B cell (primary cell): ENCODE measurements at regions not wholly inside any gene's neighbourhood (a gene's known extent, or its start where the extent isn't known, plus 50 kb on each side); places are given as distances from the start of the nearest gene placed in this dataset.

ENCODE experiments used
- ATAC-seq: fragments of 200-7000 bp; cut with Tn5 transposase; one replicate; pipeline ENCODE4 v1.10.0; 2021; ENCODE audit warnings: low read depth, mild to moderate bottlenecking, moderate number of reproducible peaks, moderate library complexity
- CTCF ChIA-PET: fragments of 350-600 bp; sonication (Branson Sonifier 250); formaldehyde crosslinking; loops from one replicate; lab custom pipeline; 2021; ENCODE audit warnings: antibody characterized with exemption, inconsistent platforms; lab: Charles Lee
- POLR2A ChIA-PET: fragments of 350-600 bp; sonication (Branson Sonifier 250); formaldehyde crosslinking; loops from one replicate; lab custom pipeline; 2021; ENCODE audit warnings: antibody characterized with exemption; lab: Charles Lee
- DNase-seq: peaks from one replicate; pipeline ENCODE4 v3.0.0; 2013
- H2AFZ ChIP-seq: 2 replicates; pipeline ENCODE4 v1.6.1; 2012; ENCODE audit warnings: mild to moderate bottlenecking, low read depth, low read length; ENCODE audit not compliant: insufficient read depth, poor library complexity, severe bottlenecking
- H3K27ac ChIP-seq, 2 donors: 1 replicate in 1 of 2; 2 replicates in 1 of 2; pipeline ENCODE4 v1.5.1; 2012 to 2013; ENCODE audit warnings: low read length in 2 of 2, mild to moderate bottlenecking in 2 of 2, moderate library complexity in 1 of 2
- H3K27me3 ChIP-seq, 4 experiments: fragments of 200-600 bp in 1 of 4; sonication (generic) in 1 of 4; replicated peaks in 1 of 4; 1 replicate in 2 of 4; 2 replicates in 2 of 4; pipeline versions ENCODE4 v1.6.1 to v1.7.0; 2013 to 2016; ENCODE audit warnings: low read length in 3 of 4, mild to moderate bottlenecking in 2 of 4, mixed read lengths in 1 of 4, moderate library complexity in 1 of 4; ENCODE audit not compliant: insufficient read depth in 4 of 4, control insufficient read depth in 3 of 4; ENCODE audit errors: control extremely low read depth in 1 of 4
- H3K36me3 ChIP-seq, 2 experiments: replicated peaks in 1 of 2; 1 replicate in 1 of 2; 2 replicates in 1 of 2; pipeline versions ENCODE4 v1.6.1 to v1.7.1; 2013; ENCODE audit warnings: low read length in 1 of 2; ENCODE audit not compliant: insufficient read depth in 2 of 2, control insufficient read depth in 1 of 2; ENCODE audit errors: control extremely low read depth in 1 of 2, extremely low read depth in 1 of 2
- H3K4me1 ChIP-seq, 2 donors: fragments of 200-600 bp in 1 of 2; sonication (generic) in 1 of 2; 1 replicate in 1 of 2; 2 replicates in 1 of 2; pipeline versions ENCODE4 v1.5.1 to v1.6.1; 2013 to 2017; ENCODE audit warnings: low read length in 2 of 2; ENCODE audit not compliant: control insufficient read depth in 2 of 2, insufficient read depth in 2 of 2
- H3K4me2 ChIP-seq: replicated peaks from 2 replicates; pipeline ENCODE3; 2012; ENCODE audit warnings: mild to moderate bottlenecking, low read depth, low read length; ENCODE audit not compliant: poor library complexity, severe bottlenecking
- H3K4me3 ChIP-seq, 5 experiments: fragments of 200-600 bp in 1 of 5; sonication (generic) in 1 of 5; 1 replicate in 3 of 5; 2 replicates in 2 of 5; pipeline versions ENCODE4 v1.5.1 to v1.7.0; 2011 to 2016; ENCODE audit warnings: low read length in 4 of 5, mild to moderate bottlenecking in 4 of 5, low read depth in 2 of 5, control low read depth in 1 of 5, moderate library complexity in 1 of 5; ENCODE audit not compliant: insufficient read depth in 1 of 5; ENCODE audit errors: control extremely low read depth in 1 of 5, extremely low read depth in 1 of 5
- H3K79me2 ChIP-seq: fragments of 200-600 bp; sonication (generic); one replicate; pipeline ENCODE4 v1.6.0; 2016; ENCODE audit warnings: low read length; ENCODE audit not compliant: control insufficient read depth, insufficient read depth
- H3K9ac ChIP-seq: fragments of 200-600 bp; sonication (generic); 2 replicates; pipeline ENCODE4 v1.6.1; 2017; ENCODE audit warnings: mild to moderate bottlenecking, low read length, moderate library complexity
- H3K9me3 ChIP-seq, 3 donors: one replicate each; pipeline versions ENCODE4 v1.6.1 to v1.7.1; 2013; ENCODE audit warnings: low read length in 2 of 3; ENCODE audit not compliant: control insufficient read depth in 2 of 3, insufficient read depth in 1 of 3; ENCODE audit errors: control extremely low read depth in 1 of 3
- H4K20me1 ChIP-seq: 2 replicates; pipeline ENCODE4 v1.6.0; 2012; ENCODE audit warnings: mild to moderate bottlenecking, low read length; ENCODE audit not compliant: insufficient read depth, control insufficient read depth, poor library complexity, severe bottlenecking
- H3K27ac Mint-ChIP-seq: one replicate; pipeline ENCODE4 v1.8.0; 2021; ENCODE audit warnings: mixed read lengths
- H3K27me3 Mint-ChIP-seq: one replicate; pipeline ENCODE4 v1.8.0; 2021; ENCODE audit warnings: mixed read lengths
- H3K4me1 Mint-ChIP-seq: one replicate; pipeline ENCODE4 v1.8.0; 2021; ENCODE audit warnings: mixed read lengths
- H3K4me3 Mint-ChIP-seq: one replicate; pipeline ENCODE4 v1.8.0; 2021; ENCODE audit warnings: mixed read lengths
- H3K9me3 Mint-ChIP-seq: one replicate; pipeline ENCODE4 v1.8.0; 2022; ENCODE audit warnings: mixed read lengths; ENCODE audit not compliant: insufficient read depth
- CTCF ChIP-seq: fragments of 200-600 bp; IDR thresholded peaks from one replicate; pipeline ENCODE4 v1.8.0; 2022; ENCODE audit warnings: antibody characterized with exemption, mild to moderate bottlenecking
- EZH2 ChIP-seq: IDR thresholded peaks from 2 replicates; pipeline ENCODE4 v1.6.1; 2012; ENCODE audit warnings: borderline replicate concordance, low read depth, mild to moderate bottlenecking, moderate library complexity, low read length; ENCODE audit not compliant: insufficient read depth, poor library complexity, severe bottlenecking
- WGBS: methylation state at CpG from one replicate; pipeline ENCODE4 v1.1.5; 2013; ENCODE audit warnings: missing lambda C conversion rate; ENCODE audit not compliant: insufficient coverage; 5-methylcytosine and 5-hydroxymethylcytosine counted together
- intact Hi-C: fragments of 100-400 bp; cut with micrococcal nuclease; formaldehyde crosslinking; loops from one replicate; pipeline ENCODE4 v1.10.0; 2022

GRCh38 chrX:110941906-110942305 lies 146.3 kb upstream of the CHRDL1 start:
- Histone ChIP-seq H3K4me2 (no peak overlapping the region), H3K4me1 (no peaks in the 10 kb centered on the region), H3K9ac (no peak overlapping the region), H3K4me3 (no peak overlapping the region), H3K27ac (no peak overlapping the region), H3K79me2 (no peaks in the 10 kb centered on the region), H3K27me3 (peaks cover 0 to 4% (median 1%) of the 10 kb centered on the region in 4 experiments), H2AFZ (no peak overlapping the region), H4K20me1 (no peaks in the 10 kb centered on the region), H3K9me3 (no peaks in the 10 kb centered on the region), H3K36me3 (no peaks in the 10 kb centered on the region)
- ChIA-PET POLR2A (no interaction called here), CTCF (no interaction called here)
- intact Hi-C loops: no loop called here
- ATAC-seq: no peak
- Mint-ChIP-seq H3K4me3 (no peak overlapping the region), H3K27ac (no peak overlapping the region), H3K27me3 (peaks cover 9% of the 10 kb centered on the region), H3K9me3 (no peaks in the 10 kb centered on the region), H3K4me1 (no peaks in the 10 kb centered on the region)
- no peak for DNase-seq
- no peak for TF ChIP-seq CTCF
- no peak for TF ChIP-seq EZH2

GRCh38 chrX:110938977-110939732 lies 143.5 kb upstream of the CHRDL1 start:
- Histone ChIP-seq H3K79me2 (no peaks in the 10 kb centered on the region), H4K20me1 (no peaks in the 10 kb centered on the region), H2AFZ (no peak overlapping the region), H3K9me3 (no peaks in the 10 kb centered on the region), H3K36me3 (no peaks in the 10 kb centered on the region), H3K4me3 (no peak overlapping the region), H3K27me3 (no peaks in the 10 kb centered on the region), H3K4me2 (no peak overlapping the region), H3K9ac (no peak overlapping the region), H3K27ac (no peak overlapping the region), H3K4me1 (no peaks in the 10 kb centered on the region)
- ChIA-PET POLR2A (no interaction called here), CTCF (no interaction called here)
- H3K4me1 Mint-ChIP-seq: no peaks in the 10 kb centered on the region
- 78% methylated on average over 2 of the region's 3 CpGs for WGBS
- DNase-seq: no peak
- no peak overlapping the region for H3K4me3 Mint-ChIP-seq
- ATAC-seq: no peak
- intact Hi-C loops: no loop called here
- H3K27ac Mint-ChIP-seq: no peak overlapping the region
- H3K9me3 Mint-ChIP-seq: no peaks in the 10 kb centered on the region
- H3K27me3 Mint-ChIP-seq: peaks cover 5% of the 10 kb centered on the region
- no peak for TF ChIP-seq EZH2
- TF ChIP-seq CTCF: no peak
